ENCODE measurements at regions not wholly inside any gene's neighbourhood (a gene's known extent, or its start where the extent isn't known, plus 50 kb on each side); places are given as distances from the start of the nearest gene placed in this dataset.

DNA sequence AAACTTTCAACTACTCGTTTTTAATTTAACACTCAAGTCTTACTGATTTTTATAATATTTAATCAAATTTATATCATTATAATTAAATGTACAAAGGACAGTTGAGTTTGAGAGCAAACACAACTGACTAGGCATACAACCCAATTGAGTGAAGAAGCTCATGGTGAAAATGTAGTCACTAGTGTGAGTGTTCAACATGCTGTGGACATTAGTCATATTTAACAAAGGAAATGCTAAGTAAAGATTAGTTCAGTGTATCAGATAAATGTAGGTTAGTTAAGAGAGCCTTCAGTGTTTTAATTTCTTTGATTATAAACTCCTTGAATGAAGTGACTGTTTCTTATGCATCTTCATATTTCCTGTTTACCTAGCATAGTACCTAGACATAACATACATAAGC is 444.2 kb upstream of the GOLIM4 start:
- DNase-seq (no peak), ATAC-seq (ENCODE audit: low FRiP score in 2 of 2) (no peak)
- no peaks in the 10 kb centered on the region for H3K27me3 ChIP-seq
- no peaks in the 10 kb centered on the region for H3K9me3 ChIP-seq
- no peak for TF ChIP-seq POLR2AphosphoS5 (IDR thresholded peaks at IDR 0.05)
- WGBS, 2 donors: 77 to 81% methylated on average over 1 of the region's 1 CpG
- H3K36me3 ChIP-seq: no peaks in the 10 kb centered on the region
- no peak overlapping the region for H3K27ac ChIP-seq
- H3K4me1 ChIP-seq: no peaks in the 10 kb centered on the region
- H3K4me3 ChIP-seq: no peak overlapping the region

DNA sequence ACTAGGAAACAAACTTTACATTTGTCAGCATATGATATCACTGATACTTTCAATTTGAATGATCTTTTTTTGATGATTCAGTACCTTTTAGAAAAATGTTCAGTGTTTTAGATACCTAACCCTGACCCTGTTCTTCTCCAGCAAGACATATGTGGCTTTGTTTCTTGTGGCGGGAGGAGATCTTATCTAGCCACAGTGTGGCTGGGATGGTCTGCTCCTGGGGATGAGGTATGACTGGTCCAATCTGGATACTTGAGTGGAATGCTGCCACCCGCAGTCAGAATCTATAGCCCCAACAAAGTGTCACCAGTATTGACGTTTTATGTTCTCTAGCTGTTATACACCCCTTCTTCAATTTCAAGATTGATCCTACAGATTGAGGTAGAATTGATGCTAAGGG is 439.0 kb upstream of the GOLIM4 start:
- Histone ChIP-seq H3K27ac (no peak overlapping the region), H3K9me3 (no peaks in the 10 kb centered on the region), H3K27me3 (no peaks in the 10 kb centered on the region), H3K4me1 (no peaks in the 10 kb centered on the region), H3K4me3 (no peak overlapping the region), H3K36me3 (no peaks in the 10 kb centered on the region)
- WGBS, 2 donors: 72 to 76% methylated on average over 3 of the region's 3 CpGs
- DNase-seq (no peak), ATAC-seq (ENCODE audit: low FRiP score in 2 of 2) (no peak)
- TF ChIP-seq POLR2A (IDR thresholded peaks at IDR 0.05) (no peak), EP300 (IDR thresholded peaks at IDR 0.05) (no peak), POLR2AphosphoS5 (IDR thresholded peaks at IDR 0.05) (no peak)
- TF ChIP-seq, protein P1, sequence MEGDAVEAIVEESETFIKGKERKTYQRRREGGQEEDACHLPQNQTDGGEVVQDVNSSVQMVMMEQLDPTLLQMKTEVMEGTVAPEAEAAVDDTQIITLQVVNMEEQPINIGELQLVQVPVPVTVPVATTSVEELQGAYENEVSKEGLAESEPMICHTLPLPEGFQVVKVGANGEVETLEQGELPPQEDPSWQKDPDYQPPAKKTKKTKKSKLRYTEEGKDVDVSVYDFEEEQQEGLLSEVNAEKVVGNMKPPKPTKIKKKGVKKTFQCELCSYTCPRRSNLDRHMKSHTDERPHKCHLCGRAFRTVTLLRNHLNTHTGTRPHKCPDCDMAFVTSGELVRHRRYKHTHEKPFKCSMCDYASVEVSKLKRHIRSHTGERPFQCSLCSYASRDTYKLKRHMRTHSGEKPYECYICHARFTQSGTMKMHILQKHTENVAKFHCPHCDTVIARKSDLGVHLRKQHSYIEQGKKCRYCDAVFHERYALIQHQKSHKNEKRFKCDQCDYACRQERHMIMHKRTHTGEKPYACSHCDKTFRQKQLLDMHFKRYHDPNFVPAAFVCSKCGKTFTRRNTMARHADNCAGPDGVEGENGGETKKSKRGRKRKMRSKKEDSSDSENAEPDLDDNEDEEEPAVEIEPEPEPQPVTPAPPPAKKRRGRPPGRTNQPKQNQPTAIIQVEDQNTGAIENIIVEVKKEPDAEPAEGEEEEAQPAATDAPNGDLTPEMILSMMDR (IDR thresholded peaks at IDR 0.05): no peak

DNA sequence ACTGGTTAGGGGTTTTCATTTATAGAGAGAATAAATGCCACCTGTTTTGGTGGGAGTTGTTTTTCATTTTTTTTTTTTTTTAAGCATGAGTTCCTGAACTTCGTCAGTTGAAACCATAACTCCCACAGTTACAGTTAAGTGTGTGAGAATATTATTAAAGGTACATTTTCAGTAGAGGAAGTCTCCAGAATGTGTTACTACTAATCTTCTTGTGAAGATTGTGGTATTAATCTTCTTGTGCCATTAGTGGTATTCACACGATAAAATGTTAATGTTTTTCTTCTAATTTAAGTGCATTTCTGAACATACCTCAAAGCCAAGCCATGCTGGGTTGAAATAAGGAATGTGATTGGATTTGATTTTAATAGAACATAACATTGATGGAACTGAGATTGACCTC is 437.9 kb upstream of the GOLIM4 start:
- no peaks in the 10 kb centered on the region for H3K36me3 ChIP-seq
- H3K9me3 ChIP-seq: no peaks in the 10 kb centered on the region
- H3K27me3 ChIP-seq: no peaks in the 10 kb centered on the region
- DNase-seq (no peak), ATAC-seq (ENCODE audit: low FRiP score in 2 of 2) (no peak)
- H3K27ac ChIP-seq: no peak overlapping the region
- no peaks in the 10 kb centered on the region for H3K4me1 ChIP-seq
- H3K4me3 ChIP-seq: no peak overlapping the region
- 69 to 75% methylated on average over 2 of the region's 2 CpGs for WGBS, 2 donors
- TF ChIP-seq EP300 (IDR thresholded peaks at IDR 0.05) (no peak), POLR2AphosphoS5 (IDR thresholded peaks at IDR 0.05) (no peak), POLR2A (IDR thresholded peaks at IDR 0.05) (no peak)
- TF ChIP-seq, protein P1 (IDR thresholded peaks at IDR 0.05): no peak

DNA sequence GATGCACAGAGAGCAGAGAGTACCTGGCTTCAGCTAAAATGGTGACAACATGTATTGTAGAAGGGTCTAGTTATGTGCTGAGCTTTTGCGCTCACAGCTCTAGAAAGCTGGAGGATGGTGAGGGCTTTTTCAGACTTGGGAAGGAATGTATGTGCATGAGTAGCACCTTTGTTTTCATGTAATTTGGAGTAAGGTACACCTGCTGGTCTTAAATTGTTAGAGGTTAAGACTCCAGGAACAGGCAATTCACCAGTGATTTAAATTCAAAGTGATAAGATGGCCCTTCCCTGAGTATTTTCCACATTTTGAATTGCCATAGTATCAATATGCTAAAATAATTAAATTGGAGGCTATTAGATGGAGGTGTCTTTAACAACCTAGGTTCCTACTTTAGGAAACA is 436.4 kb upstream of the GOLIM4 start:
- DNase-seq (no peak), ATAC-seq (ENCODE audit: low FRiP score in 2 of 2) (no peak)
- TF ChIP-seq POLR2AphosphoS5 (IDR thresholded peaks at IDR 0.05): no peak
- TF ChIP-seq POLR2A (IDR thresholded peaks at IDR 0.05): no peak
- no peak for TF ChIP-seq EP300 (IDR thresholded peaks at IDR 0.05)
- TF ChIP-seq, protein P1 (IDR thresholded peaks at IDR 0.05): no peak
- WGBS, 2 donors: 97 to 100% methylated on average over 1 of the region's 1 CpG
- H3K9me3 ChIP-seq: no peaks in the 10 kb centered on the region
- no peaks in the 10 kb centered on the region for H3K36me3 ChIP-seq
- no peak overlapping the region for H3K27ac ChIP-seq
- no peaks in the 10 kb centered on the region for H3K27me3 ChIP-seq
- no peak overlapping the region for H3K4me3 ChIP-seq
- H3K4me1 ChIP-seq: no peaks in the 10 kb centered on the region

DNA sequence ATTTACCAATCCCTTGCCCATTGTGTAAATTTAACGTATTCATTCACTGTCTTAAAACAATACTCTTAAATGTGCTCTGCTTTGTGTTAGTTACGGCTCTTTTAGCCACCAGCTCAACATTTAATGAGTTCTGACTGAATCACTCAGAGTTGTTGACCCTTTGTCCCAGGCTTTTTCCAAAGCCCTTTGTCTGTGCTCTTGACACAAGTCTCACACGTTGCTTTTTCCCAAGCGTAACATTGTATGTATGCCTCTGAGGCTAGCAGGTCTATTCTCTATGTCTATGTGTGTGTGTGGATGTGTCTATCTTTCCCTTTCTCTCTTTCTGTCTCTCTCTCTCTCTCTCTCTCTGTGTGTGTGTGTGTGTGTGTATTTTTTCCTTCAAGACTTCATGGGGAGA is 435.4 kb upstream of the GOLIM4 start:
- 79 to 82% methylated on average over 4 of the region's 4 CpGs for WGBS, 2 donors

More for the DNA sequence above, 435.4 kb upstream of the GOLIM4 start:
- H3K27ac ChIP-seq: no peak overlapping the region
- no peak for DNase-seq
- no peaks in the 10 kb centered on the region for H3K27me3 ChIP-seq
- no peaks in the 10 kb centered on the region for H3K9me3 ChIP-seq
- ATAC-seq (ENCODE audit: low FRiP score in 2 of 2): no peak
- TF ChIP-seq POLR2A (IDR thresholded peaks at IDR 0.05): no peak
- TF ChIP-seq POLR2AphosphoS5 (IDR thresholded peaks at IDR 0.05): no peak
- no peak for TF ChIP-seq EP300 (IDR thresholded peaks at IDR 0.05)
- TF ChIP-seq, protein P1 (IDR thresholded peaks at IDR 0.05): no peak
- no peak overlapping the region for H3K4me3 ChIP-seq
- no peaks in the 10 kb centered on the region for H3K4me1 ChIP-seq
- H3K36me3 ChIP-seq: no peaks in the 10 kb centered on the region

All from upper lobe of left lung (tissue), 6 donors.